ENCODE measurements at regions not wholly inside any gene's neighbourhood (a gene's known extent, or its start where the extent isn't known, plus 50 kb on each side); places are given as distances from the start of the nearest gene placed in this dataset.

DNA sequence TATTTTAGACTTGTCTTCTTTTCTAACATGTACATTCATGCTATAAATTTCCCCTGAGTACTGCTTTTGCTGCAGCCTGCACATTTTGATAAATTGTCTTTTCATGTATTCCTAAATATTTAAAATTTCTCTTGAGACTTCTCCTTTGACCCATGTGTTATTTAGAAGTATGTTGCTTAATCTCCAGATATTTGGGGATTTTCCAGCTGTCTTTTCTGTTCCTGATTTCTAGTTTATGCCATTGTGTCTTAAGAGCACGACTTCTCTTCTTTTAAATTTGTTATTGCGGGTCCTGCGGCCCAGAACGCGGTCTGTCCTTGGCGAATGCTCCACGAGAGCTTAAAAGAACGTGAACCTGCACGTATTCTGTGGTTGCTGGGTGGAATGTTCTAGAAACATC is 136.4 kb downstream of the KIF26A start:
- no peak for DNase-seq (ENCODE audit: low read depth in 2 of 2)

DNA sequence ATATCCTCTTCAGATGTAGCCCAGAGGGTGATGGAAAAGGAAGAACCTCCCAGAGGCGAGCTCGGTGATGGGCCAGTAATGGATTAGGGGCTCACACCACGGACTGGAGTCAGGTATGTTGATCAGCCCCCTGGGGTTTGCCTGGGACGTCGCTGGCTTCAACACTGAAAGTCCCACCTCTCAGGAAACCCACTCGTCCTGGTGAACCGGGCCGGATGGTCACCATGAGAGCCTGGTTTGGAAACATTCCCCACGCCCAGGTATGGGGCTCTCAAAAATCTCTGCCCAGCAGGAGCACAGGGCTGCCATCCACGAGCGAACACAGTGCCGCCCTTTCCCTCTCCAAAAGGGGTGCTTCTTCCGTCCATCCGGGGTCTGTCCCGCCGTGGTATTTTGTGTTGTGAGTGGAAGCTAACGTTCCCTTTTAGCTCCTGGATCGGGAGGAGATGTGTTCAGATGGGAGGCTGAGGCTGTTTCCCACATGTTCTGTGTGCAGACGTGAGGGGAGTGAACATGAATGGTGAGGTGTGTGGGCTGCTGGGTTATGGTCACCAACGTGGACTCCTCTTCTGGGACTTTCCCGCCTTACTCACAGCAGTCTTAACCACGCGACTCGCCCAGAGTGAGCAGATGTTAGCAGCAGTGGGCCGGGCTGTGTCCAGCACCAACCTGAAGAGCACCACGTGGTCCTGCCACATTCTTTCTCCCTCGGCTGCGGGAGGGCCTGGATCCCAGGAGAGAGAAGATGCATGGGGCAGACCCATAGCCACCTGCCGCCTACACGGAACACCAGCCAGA is 139.2 kb downstream of the KIF26A start:
- DNase-seq (ENCODE audit: low read depth in 2 of 2), result no peak

DNA sequence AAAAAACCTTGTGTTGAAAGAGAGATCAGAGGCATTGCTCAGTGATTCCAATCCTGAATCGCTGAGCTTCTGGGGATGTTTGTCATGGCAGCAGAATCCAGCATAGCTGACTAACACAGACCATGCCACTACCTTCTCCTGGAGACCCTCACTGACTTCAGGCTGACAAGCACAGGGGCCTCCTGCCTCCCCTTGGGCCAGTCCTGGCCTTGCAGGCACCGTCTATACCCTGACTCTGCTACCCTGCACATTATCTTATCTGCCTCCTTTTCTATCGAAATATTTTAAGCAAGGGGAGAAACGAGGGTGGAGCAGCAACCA is 139.8 kb downstream of the KIF26A start:
- no peak for DNase-seq (ENCODE audit: low read depth in 2 of 2)

DNA sequence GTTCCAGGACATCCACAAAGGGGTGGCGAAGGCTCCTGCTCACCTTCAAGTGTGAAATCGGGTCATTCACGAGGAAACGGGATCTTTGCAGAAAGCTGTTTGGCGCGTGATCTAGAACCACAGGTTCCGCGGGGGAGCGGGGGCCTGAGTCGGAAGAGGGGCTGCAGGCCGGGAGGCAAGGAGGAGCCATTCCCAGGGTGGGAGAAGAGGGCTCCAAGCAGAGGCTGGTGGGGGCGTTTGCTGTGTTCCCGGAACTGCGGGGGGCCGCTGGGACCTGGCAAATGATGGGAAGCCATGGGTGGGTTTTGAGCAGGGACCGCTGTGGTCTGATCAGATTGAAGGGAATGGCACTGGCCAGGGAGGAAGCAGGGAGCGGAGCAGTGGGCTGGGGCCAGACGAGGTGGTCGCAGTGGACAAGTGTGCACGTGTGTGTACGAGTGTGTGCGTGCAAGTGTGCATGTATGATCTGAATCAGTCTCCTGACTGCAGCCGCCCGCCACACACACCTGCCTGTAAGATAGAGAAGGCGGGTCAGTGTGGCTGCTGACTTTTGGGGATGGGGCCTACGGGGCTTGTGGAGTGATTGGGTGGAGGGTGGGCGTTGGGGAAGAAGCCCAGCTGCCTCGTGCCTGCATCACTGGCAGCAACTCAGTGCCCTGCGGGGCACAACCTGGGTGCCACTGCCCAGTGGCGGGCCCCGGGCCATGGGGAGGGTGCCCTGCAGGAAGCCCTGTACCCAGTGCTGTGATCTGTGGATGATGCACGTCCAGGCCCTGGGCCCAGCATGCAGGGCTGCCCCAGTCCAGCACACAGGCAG is 141.9 kb downstream of the KIF26A start:
- DNase-seq (ENCODE audit: low read depth in 2 of 2), result no peak

DNA sequence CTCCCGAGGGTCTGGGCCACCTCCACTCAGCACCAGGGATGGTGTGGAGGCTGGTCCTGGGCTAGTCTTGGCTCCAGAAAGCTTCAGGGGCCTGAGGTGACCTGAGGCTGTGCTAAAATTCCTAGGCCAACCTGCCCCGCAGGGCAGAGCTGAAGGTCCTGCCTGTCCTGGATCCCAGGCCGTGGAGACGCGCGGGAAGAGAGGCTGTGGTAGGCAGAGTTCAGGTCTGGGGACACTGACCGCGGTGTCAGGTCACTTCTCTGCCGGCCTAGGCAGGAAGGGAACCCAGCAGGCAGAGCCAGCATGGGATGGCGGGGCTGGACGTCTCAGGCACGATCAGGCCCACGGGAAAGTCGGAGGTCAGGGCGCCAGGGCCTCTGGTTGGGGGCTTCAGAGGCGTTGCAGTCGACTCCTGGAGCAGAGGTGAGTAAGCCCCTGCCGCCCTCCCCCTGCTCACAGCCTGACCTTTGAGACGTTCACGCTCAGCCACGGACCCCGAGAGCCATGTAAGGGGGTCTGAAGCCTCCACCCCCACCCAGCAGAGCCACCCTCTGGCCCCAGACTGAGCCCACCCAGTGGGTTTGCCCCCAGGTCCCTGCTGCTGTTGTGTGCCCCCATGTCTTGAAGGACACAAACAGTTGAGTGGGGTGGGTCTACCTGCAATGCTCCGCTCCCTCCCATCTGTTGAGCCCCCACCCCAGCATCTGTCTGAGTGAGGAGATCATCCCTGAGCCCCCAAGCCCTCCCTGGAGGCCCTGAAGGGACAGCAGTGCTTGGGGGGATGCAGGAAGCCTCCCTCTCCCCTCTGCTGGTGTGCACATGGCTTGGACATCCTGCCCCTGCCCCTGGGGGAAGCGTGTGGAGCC is 142.7 kb downstream of the KIF26A start:
- no peak for DNase-seq (ENCODE audit: low read depth in 2 of 2)

DNA sequence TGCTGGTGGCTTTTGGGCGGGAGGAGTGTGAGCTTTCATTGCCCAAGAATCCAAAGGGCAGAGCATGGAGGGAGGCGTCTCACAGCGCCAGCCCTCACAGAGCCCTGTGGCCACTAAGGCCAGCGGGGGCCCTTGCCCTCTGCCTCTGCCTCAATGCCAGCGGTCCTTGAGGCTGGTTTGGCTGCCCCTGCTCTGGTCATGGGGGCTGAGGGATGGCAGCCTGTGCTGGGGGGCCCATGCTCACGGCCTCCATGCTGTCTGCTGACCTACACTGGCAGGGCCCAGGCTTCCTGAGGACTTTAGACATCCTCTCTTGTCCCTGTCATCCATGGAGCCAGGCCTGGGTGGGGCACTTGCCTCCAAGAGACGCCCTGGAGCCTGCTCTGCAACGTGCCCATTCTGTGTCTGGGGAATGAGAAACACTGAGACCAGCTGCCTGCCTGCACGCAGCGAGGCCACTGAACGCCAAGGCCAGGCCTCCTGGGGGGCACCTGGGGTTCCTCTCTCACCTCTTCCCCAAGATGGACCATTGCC is 143.4 kb downstream of the KIF26A start:
- no peak for DNase-seq (ENCODE audit: low read depth in 2 of 2)

DNA sequence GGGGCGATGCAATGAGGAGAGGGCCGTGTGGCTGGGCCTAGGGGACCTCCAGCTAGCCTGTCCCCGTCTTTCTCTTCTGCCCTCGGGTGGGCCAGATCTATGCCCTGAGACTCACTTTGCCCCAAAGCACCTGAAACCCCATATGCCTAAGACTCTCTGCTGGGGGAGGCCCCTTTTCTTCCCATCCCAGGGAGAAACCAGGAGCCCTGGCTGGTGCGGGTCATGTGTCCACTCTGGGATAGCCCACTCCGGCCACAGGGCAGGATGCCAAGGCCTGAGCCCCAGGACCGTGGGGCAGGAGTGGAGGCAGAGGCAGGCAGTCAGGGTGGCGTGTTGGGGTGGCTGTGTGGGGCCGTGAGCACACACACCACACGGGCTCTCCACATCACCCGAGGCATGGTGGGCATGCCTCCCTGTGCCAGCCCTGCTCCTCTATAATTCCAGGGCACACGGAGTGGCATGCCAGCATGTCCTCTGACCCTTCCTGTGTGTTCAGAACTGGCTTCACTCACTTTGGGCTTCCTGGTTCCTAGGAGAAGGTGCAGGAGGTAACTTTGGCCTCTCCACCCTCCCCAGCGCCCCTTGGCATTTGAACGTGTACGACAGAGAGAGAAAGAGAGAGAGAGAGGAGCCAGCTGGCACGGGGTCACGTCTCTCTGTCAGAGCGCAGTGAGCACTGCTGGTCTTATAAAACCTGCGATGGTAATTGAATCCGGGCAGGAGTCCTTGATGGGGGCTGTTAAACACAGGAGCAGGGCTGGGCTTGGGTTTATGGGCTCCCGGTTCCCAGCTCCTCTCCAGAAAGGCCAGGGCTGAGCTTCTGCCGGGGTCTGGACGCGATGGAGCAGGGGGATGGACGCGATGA is 144.2 kb downstream of the KIF26A start:
- DNase-seq (ENCODE audit: low read depth in 2 of 2), result no peak

DNA sequence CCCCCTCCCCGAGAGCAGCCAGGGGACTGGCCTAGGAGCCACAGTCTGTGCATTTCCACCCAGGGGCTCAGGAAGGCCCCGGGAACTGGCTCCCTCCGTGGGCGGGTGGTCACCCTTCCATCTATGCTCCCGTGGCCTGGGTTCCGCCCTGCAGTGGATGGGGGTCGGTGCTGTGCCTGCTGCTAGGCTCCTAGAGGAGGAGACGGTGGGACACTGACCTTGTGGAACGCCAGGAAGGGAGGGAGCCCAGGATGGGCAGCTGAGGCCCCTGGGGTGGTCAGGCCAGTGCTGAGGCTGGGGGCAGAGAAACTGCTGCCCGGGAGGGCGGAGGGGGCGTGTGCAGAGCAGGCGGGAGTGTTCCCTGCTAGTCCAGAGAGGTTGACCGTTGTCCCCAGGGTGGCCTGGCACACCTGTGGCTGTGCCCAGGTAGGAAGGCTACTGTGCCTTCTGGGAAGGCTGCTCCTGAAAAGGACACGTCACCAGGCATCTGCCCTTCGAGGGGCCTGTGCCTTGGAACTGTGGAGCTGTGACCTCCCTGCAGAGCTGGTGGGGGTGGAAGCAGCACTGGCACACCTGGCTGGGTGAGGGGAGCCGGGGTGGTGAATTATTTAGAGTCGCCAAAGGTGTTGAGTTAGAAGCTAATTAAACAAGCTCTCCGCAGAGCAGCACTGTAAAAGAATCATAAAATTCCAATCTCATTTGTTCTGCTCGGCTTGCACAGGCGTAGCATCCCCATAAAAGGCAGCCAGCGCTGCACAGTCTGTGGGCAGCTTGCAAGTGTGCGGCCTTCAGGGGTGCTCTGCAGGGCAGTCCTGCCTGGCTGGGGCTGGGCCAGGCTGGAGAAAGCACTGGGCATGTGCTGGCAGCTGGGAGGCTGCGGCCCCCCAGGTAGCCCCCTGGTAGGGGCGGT is 145.1 kb downstream of the KIF26A start:
- no peak for DNase-seq (ENCODE audit: low read depth in 2 of 2)

DNA sequence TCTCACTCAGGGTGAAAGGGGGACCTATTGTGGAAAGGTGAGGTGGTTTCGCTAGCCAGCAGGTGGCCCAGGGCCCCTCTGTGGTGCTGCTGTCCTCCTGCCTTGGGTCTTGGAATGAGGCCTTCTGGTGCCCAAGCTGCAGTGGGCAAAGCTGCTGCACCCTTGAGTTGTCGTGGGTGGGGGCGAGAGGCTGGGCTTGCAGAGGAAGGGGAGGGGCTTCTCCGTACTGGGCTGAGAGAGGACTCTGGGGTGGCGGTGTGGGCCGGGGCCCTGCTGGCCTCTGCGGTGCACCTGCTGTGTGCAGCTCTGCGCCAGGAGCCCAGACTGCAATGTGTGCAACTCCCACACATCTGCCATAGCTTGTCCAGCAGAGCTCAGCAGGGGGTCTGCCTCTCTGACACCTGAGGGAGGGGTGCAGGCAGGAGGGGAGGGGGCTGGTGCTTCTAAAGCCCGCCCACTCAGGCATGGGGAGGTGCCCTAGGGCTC is 145.8 kb downstream of the KIF26A start:
- no peak for DNase-seq (ENCODE audit: low read depth in 2 of 2)

DNA sequence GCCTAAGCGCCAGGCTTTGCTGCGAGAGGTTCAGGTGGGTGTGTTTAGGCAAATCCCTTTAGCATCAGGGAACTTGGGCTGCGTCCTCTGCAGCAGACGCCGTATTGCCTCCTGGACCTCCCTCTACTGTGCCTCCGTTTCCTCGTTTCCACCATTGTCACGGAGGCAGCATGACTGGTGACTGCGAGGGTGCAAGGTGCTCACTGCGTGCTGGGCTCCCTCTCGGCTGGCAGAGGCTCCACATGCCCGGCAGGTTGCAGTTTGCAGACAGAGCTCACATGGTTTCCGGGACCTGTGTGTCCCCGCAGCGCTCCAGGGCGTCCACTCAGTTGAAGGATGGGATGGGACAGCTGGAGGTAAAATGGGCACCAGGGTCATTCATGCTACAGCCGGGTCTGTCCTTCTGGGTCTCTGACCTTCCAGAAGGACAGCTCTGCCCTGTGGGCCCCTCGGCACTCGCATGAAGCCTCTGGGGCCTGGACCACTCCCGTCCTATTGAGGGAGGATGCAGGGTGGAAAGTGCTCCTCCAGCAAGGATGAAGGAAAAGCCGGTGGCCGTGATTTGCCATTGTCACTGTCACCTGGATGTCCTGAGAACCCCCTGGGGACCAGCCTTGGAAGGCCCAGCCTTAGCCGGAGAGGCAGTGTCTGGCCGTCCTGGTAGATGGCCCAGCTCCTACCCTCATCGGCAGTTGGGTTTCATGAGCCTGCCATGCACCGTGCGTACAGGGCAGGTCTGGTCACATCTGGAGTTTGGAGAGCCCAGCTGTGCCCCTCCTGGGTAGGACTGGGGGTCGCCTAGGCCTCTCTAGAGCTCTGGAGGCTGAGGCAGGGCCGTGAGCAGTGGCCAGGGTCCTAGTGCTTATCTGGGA is 146.5 kb downstream of the KIF26A start:
- DNase-seq (ENCODE audit: low read depth in 2 of 2), result no peak

DNA sequence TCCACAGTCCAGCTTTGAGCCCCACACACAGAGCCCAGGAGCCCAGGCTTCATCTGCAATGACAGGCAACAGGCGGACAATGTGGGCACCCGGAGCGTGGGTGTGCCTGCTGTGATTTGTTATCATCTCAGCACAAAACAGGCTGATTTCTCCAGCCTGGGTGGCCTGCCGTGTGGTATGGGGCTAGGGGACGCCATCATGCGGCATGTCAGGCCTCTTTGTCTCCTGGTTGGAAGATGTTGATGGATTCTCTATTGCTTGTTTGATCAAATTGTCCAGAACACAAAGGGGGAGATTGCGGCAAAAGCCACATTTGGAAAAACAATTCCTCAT is 147.1 kb downstream of the KIF26A start:
- no peak for DNase-seq (ENCODE audit: low read depth in 2 of 2)

DNA sequence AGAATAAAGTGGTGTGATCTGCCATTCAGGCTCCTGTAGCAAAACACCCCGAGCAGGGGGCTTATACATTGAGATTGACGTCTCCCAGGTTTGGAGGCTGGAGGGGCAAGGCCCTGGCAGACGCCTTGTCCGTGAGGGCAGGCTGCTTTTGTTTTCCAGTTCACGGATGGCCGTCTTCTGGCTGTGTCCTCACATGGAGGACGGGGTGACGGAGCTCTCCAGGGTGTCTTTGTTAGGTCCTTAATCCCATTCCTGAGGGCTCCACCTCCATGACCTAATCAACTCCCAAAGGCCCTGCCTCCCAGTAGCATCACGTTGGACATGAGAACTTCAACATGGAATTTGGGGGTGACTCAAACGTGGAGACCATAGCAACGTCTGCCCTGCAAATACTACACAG is 147.7 kb downstream of the KIF26A start:
- no peak for DNase-seq (ENCODE audit: low read depth in 2 of 2)

DNA sequence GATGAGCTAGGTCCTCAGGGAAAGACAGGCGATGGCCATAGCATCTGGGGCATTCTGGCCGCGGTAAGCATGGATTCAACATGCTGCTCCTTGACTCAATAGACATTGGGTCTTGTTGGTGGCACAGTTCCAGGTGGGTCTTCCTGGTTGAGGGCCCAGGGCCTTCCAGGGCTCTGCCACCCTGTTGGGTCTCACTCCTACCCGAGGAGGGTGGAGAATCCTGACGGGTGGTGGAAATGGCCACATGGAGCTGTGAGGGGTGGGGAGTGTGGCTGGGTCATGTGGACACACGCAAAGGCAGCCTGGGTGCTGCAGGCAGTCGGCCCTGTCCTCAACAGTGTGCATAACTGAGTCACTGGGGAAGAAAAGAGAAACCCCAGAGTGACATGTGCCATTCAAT is 148.1 kb downstream of the KIF26A start:
- no peak for DNase-seq (ENCODE audit: low read depth in 2 of 2)

DNA sequence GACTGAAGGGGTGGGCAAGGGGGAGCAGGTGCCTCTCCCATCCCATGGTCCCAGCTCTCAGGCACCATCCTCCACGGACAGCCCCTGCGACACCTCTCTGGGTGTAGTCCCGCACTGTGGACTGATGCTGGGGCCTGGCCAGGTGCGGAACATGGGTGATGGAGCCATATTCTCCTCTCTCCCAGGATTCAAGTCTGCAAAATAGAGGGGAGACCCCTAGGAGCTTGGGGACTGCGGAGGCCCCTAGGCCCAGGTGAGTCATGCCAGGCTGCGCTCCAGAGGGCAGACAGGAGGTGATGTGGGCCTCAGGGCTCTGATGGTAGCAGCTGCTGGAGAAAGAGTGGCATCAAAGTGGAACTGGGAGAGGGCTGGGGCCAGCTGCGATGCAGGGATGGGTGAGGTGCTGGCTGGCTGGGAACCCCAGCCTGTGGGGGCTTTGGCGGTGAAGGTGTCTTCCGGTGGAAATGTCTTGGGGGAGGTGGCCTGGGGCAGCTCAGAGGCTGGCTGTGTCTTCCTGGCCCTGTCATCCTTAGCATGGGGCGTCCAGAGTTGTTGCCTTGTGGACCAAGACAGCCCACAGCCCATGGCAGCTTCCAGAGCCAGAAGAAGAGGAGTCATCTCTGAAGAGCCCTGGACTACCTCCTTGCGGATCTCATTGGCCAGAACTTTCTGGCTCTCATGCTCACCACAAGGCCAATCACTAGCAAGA is 149.1 kb downstream of the KIF26A start:
- no peak for DNase-seq (ENCODE audit: low read depth in 2 of 2)

DNA sequence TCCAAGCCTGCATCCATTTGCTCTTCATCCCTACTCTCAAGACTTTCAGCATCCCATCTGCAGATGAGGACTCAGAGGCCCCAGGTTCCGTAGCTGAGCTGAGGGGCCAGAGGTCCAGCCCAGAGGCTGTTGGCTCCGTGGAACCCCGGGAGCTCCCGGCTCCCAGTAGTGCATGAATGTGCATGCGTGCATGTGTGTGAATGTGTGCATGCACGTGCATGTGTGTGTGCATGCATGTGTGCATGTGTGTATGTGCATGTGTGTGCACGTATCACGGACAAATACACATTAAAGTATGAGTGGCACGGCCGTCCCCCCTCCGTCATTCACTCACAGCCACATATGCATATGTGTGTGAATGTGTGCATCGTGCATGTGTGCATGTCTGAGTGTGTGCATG is 149.9 kb downstream of the KIF26A start:
- no peak for DNase-seq (ENCODE audit: low read depth in 2 of 2)

DNA sequence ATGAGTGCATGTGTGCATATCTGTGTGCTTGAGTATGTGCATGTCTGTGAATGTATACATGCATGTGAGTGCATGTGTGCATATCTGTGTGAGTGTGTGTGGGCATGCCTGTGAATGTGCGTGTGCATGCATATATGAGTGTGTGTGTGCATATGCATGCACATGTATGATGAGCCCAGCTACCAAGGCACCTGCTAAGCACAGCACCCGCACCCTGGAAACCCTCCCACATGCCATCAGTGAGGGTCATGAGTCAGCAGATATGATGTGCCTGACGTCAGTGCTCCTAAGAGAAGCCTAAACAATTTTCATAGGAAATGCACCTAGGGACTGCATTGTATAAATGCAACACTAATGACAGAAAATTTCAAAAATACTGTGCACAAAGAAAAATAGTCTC is 151.1 kb downstream of the KIF26A start:
- DNase-seq (ENCODE audit: low read depth in 2 of 2), result no peak

DNA sequence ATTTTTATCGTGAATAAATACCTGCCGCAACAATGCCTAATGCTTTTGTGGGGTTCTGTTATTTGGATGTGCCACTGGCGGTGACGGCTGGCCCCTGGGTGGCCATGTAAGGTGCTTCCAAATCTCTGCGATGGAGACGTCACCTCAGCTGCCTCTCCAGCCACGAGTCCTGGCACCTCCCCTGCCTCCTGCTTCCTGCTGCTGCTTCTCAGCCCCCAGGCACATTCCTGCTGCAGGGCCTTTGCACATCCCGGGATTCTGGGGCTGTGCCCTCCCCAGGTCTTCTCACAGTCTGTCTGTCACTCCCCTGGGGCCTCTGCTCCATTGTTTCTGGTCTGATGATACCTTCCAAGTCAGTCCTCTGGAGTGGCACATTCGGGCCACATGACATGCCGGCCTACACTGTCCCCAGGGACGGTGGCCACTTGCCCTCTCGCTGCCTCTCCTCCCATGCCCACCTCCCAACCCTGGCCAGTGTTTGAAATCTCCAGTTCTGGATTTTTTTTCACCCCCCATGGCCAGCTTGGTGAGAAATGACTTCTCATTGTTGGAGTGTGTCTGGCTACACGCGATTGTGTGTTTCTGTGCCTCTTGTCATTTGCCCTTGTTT is 151.8 kb downstream of the KIF26A start:
- DNase-seq (ENCODE audit: low read depth in 2 of 2), result no peak

DNA sequence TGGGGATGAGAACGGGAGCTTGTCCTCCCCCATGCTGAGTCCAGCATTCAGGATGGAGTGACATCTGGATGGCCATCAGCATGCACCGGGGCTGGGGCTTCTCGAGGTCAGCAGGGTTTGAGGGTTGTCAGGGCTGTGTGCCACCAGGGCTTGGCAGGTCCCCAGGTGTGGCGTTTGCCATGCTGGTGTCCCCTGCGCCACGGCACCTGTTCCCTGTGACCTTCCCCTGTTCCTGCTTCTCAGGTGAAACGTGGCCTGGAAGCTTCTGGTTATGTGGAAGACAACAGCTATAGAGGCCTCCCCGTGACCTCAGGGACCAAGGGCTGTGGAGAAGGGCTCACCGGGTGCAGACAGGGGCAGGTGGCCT is 152.4 kb downstream of the KIF26A start:
- DNase-seq (ENCODE audit: low read depth in 2 of 2), result no peak

All from stimulated activated CD8-positive, alpha-beta memory T cell treated with anti-CD3 and anti-CD28 coated beads, Interleukin-7, amount 100 ng/mL, for 4 hours (primary cell).